GM12878 (cell line): ENCODE measurements at regions not wholly inside any gene's neighbourhood (a gene's known extent, or its start where the extent isn't known, plus 50 kb on each side); places are given as distances from the start of the nearest gene placed in this dataset.

ENCODE experiments used
- ATAC-seq: fragments of 200-7000 bp; cut with Tn5 transposase; 3 replicates; pipeline ENCODE4 v1.9.1; 2020; ENCODE audit warnings: mild to moderate bottlenecking, moderate library complexity
- BruUV-seq: library from RNA; stranded (reverse); fragments of 400-500 nt; replicated peaks from 2 replicates; lab custom pipeline; 2021; lab: Mats Ljungman, UMichigan
- CTCF ChIA-PET: fragments of 300-600 bp; sonication (Branson Sonifier 250); formaldehyde crosslinking; extraction: SDS; loops from one replicate; lab custom pipeline; 2021; ENCODE audit warnings: inconsistent platforms; lab: Yijun Ruan, JAX
- POLR2A ChIA-PET: fragments of 350-600 bp; formaldehyde crosslinking; extraction: SDS; loops from one replicate; lab custom pipeline; 2021; ENCODE audit warnings: inconsistent platforms; lab: Charles Lee
- RAD21 ChIA-PET: fragments of 300-600 bp; sonication (Branson Sonifier 250); formaldehyde crosslinking; loops from one replicate; lab custom pipeline; 2023; ENCODE audit warnings: antibody characterized with exemption; ENCODE audit not compliant: unreplicated experiment; lab: Charles Lee
- SMC1A ChIA-PET: fragments of 300-600 bp; sonication (Branson Sonifier 250); formaldehyde crosslinking; loops from one replicate; lab custom pipeline; 2023; ENCODE audit not compliant: unreplicated experiment, uncharacterized antibody; lab: Charles Lee
- DNase-seq: peaks from one replicate; pipeline ENCODE4 v3.0.0-alpha.2; 2011; ENCODE audit warnings: low read depth, low spot score
- FAIRE-seq: peaks from 3 replicates; lab custom pipeline; 2011; peaks lifted over from hg19 to GRCh38; lab: Jason Lieb, UNC
- H2AFZ ChIP-seq: 2 replicates; pipeline ENCODE4 v1.6.0; 2011; ENCODE audit warnings: low read depth, low read length, control low read depth; ENCODE audit not compliant: control insufficient read depth
- H3K27ac ChIP-seq: 2 replicates; pipeline ENCODE4 v1.5.1; 2011; ENCODE audit warnings: control low read depth; ENCODE audit not compliant: control insufficient read depth, insufficient read depth
- H3K27me3 ChIP-seq, 2 experiments: replicated peaks in 1 of 2; 2 replicates each; pipeline versions ENCODE4 v1.6.0 to v1.6.1; 2011; ENCODE audit warnings: low read length in 1 of 2; ENCODE audit not compliant: control insufficient read depth in 2 of 2, insufficient read depth in 2 of 2
- H3K36me3 ChIP-seq, 2 experiments: 2 replicates each; pipeline ENCODE4 v1.5.1; 2011; ENCODE audit warnings: low read length in 1 of 2; ENCODE audit not compliant: control insufficient read depth in 2 of 2, insufficient read depth in 2 of 2
- H3K4me1 ChIP-seq: 2 replicates; pipeline ENCODE4 v1.6.1; 2011; ENCODE audit warnings: mild to moderate bottlenecking, low read length, moderate library complexity, mixed read lengths; ENCODE audit not compliant: control insufficient read depth, insufficient read depth
- H3K4me2 ChIP-seq: 2 replicates; pipeline ENCODE4 v1.6.0; 2011; ENCODE audit warnings: control low read depth; ENCODE audit not compliant: control insufficient read depth, insufficient read depth
- H3K4me3 ChIP-seq: fragments of 200-600 bp; sonication (generic); 2 replicates; pipeline ENCODE4 v1.5.1; 2016
- H3K79me2 ChIP-seq: 2 replicates; pipeline ENCODE4 v1.6.0; 2011; ENCODE audit warnings: low read length; ENCODE audit not compliant: control insufficient read depth, insufficient read depth
- H3K9ac ChIP-seq: 2 replicates; pipeline ENCODE4 v1.8.0; 2011; ENCODE audit warnings: low read length, control low read depth, mixed read lengths; ENCODE audit not compliant: control insufficient read depth, insufficient read depth
- H3K9me3 ChIP-seq: replicated peaks from 3 replicates; pipeline ENCODE4 v1.5.1; 2011; ENCODE audit warnings: mild to moderate bottlenecking, low read length; ENCODE audit not compliant: control insufficient read depth, insufficient read depth
- H4K20me1 ChIP-seq: 2 replicates; pipeline ENCODE4 v1.6.0; 2011; ENCODE audit not compliant: control insufficient read depth, insufficient read depth
- CHD4 ChIP-seq: fragments of 200-600 bp; sonication (generic); IDR thresholded peaks from 2 replicates; pipeline ENCODE4 v1.6.1; 2016; ENCODE audit warnings: mild to moderate bottlenecking
- ELK1 ChIP-seq: IDR thresholded peaks from 2 replicates; pipeline ENCODE4 v1.6.1; 2012; ENCODE audit warnings: low read depth, low read length, improper control_type of control experiment
- HDAC2 ChIP-seq: fragments of 200-600 bp; sonication (generic); IDR thresholded peaks from 2 replicates; pipeline ENCODE4 v1.6.1; 2017
- MEF2A ChIP-seq: IDR thresholded peaks from 2 replicates; pipeline ENCODE4 v1.6.1; 2011; ENCODE audit warnings: low read depth, mild to moderate bottlenecking, low read length, moderate library complexity; ENCODE audit not compliant: insufficient read depth
- MLLT1 ChIP-seq: fragments of 450-650 bp; IDR thresholded peaks from 2 replicates; pipeline ENCODE4 v1.6.1; 2016; ENCODE audit warnings: mild to moderate bottlenecking
- MXI1 ChIP-seq: fragments of 150-350 bp; IDR thresholded peaks from 2 replicates; pipeline ENCODE4 v1.6.1; 2011; ENCODE audit warnings: low read depth, mild to moderate bottlenecking, inconsistent platforms, low read length, improper control_type of control experiment
- PAX5 ChIP-seq: IDR thresholded peaks from 2 replicates; pipeline ENCODE4 v1.6.1; 2011; ENCODE audit warnings: low read depth, low read length, borderline replicate concordance
- STAT1 ChIP-seq: fragments of 450-650 bp; conservative IDR thresholded peaks from 2 replicates; pipeline ENCODE4 v1.6.1; 2014; ENCODE audit warnings: antibody characterized with exemption, mild to moderate bottlenecking
- SUPT20H ChIP-seq: IDR thresholded peaks from 2 replicates; pipeline ENCODE4 v1.6.1; 2011; ENCODE audit warnings: low read depth, mild to moderate bottlenecking, low read length, moderate library complexity, borderline replicate concordance; ENCODE audit not compliant: control insufficient read depth
- TAF1 ChIP-seq: IDR thresholded peaks from 2 replicates; pipeline ENCODE4 v1.6.1; 2011; ENCODE audit warnings: mild to moderate bottlenecking, low read depth, low read length, borderline replicate concordance
- TARDBP ChIP-seq: IDR thresholded peaks from 2 replicates; pipeline ENCODE4 v1.6.1; 2016; ENCODE audit warnings: borderline replicate concordance
- TCF3 ChIP-seq: IDR thresholded peaks from 2 replicates; pipeline ENCODE4 v1.6.1; 2012; ENCODE audit warnings: low read depth, mild to moderate bottlenecking, low read length, borderline replicate concordance; ENCODE audit not compliant: insufficient read depth
- ZBTB4 ChIP-seq: fragments of 450-650 bp; formaldehyde crosslinking; IDR thresholded peaks from 2 replicates; pipeline ENCODE4 v1.4.0; 2022; ENCODE audit warnings: mild to moderate bottlenecking, moderate library complexity
- ZZZ3 ChIP-seq: IDR thresholded peaks from 2 replicates; pipeline ENCODE4 v1.6.1; 2011; ENCODE audit warnings: low read depth; ENCODE audit not compliant: control insufficient read depth, insufficient read length
- WGBS: methylation state at CpG from one replicate; pipeline ENCODE4 v1.1.6; 2016; ENCODE audit warnings: low lambda C conversion rate; ENCODE audit not compliant: insufficient replicate concordance, insufficient coverage; ENCODE audit errors: missing lambda C conversion rate; 5-methylcytosine and 5-hydroxymethylcytosine counted together
- in situ Hi-C: fragments of 300-500 bp; cut with MboI; formaldehyde crosslinking; loops from 9 replicates; pipeline ENCODE4 v1.14.3; 2018; ENCODE audit warnings: mixed read lengths
- intact Hi-C: fragments of 100-400 bp; cut with micrococcal nuclease; formaldehyde crosslinking; loops from one replicate; pipeline ENCODE4 v1.14.2; 2022; ENCODE audit not compliant: unreplicated experiment

- POLR2A ChIA-PET = no interaction called here
- Histone ChIP-seq H3K36me3 (no peaks in the 10 kb centered on the region), H3K9ac (no peak overlapping the region), H3K27me3 (no peaks in the 10 kb centered on the region; a peak in 2 of 4 replicates), H2AFZ (no peak overlapping the region), H3K9me3 (no peaks in the 10 kb centered on the region), H3K27ac (no peak overlapping the region), H3K4me3 (no peak overlapping the region), H3K4me2 (no peak overlapping the region), H3K79me2 (no peaks in the 10 kb centered on the region), H4K20me1 (no peaks in the 10 kb centered on the region), H3K4me1 (no peaks in the 10 kb centered on the region)
- TF ChIP-seq MLLT1 (no peak), CHD4 (no peak), HDAC2 (no peak), TARDBP (no peak), TAF1 (no peak), TCF3 (no peak), ZZZ3 (no peak), SUPT20H (no peak), PAX5 (no peak), MXI1 (no peak), MEF2A (no peak), ZBTB4 (CRISPR knock-in tag) (no peak), ELK1 (no peak), STAT1 (no peak)
- no peak for ATAC-seq
- DNase-seq = no peak
- no TSS peak for BruUV-seq
- RAD21 ChIA-PET = no interaction called here
- intact Hi-C loops = no loop called here
- FAIRE-seq = no peak
- 43% methylated on average over 2 of the region's 2 CpGs for WGBS
- SMC1A ChIA-PET = no interaction called here
- CTCF ChIA-PET = no interaction called here
- in situ Hi-C loops = no loop called here
Measured at GRCh38 chr3:170787464-170787863, 82.5 kb downstream of the RPL22L1 start.
